GM18508 (cell line): ENCODE measurements at regions not wholly inside any gene's neighbourhood (a gene's known extent, or its start where the extent isn't known, plus 50 kb on each side); places are given as distances from the start of the nearest gene placed in this dataset.
"Not testable (repeated sequence)": the region's sequence is repeated elsewhere in the genome, so short reads cannot be mapped to it uniquely, and the experiment has no call there.

Experiments used
- ATAC-seq: cut with Tn5 transposase; IDR thresholded peaks from one replicate; pipeline ENCODE4 v1.9.1; 2021; ENCODE audit warnings: moderate number of reproducible peaks; ENCODE audit not compliant: insufficient read depth, unreplicated experiment

- ATAC-seq = not testable (repeated sequence)
These were observed 170.5 kb downstream of the TRIM43 start for GRCh38 chr2:95762023-95763021.

GRCh38 chr2:95763074-95763473 is 171.3 kb downstream of the TRIM43 start:
- ATAC-seq = not testable (repeated sequence)

- not testable (repeated sequence) for ATAC-seq
These were observed 173.2 kb downstream of the TRIM43 start for GRCh38 chr2:95764966-95765365.

GRCh38 chr2:95765925-95766910 is 174.4 kb downstream of the TRIM43 start:
- ATAC-seq = not testable (repeated sequence)

GRCh38 chr2:95767531-95767930 is 175.7 kb downstream of the TRIM43 start:
- not testable (repeated sequence) for ATAC-seq

GRCh38 chr2:95767950-95768349 is 176.1 kb downstream of the TRIM43 start:
- ATAC-seq = not testable (repeated sequence)

GRCh38 chr2:95769256-95769655 is 177.5 kb downstream of the TRIM43 start:
- not testable (repeated sequence) for ATAC-seq

- not testable (repeated sequence) for ATAC-seq
These were observed 178.9 kb downstream of the TRIM43 start for GRCh38 chr2:95770726-95771125.

GRCh38 chr2:95774322-95775192 is 182.8 kb downstream of the TRIM43 start:
- not testable (repeated sequence) for ATAC-seq

- not testable (repeated sequence) for ATAC-seq
These were observed 183.4 kb downstream of the TRIM43 start for GRCh38 chr2:95775193-95775531.
